ENCODE measurements at regions not wholly inside any gene's neighbourhood (a gene's known extent, or its start where the extent isn't known, plus 50 kb on each side); places are given as distances from the start of the nearest gene placed in this dataset.

DNA sequence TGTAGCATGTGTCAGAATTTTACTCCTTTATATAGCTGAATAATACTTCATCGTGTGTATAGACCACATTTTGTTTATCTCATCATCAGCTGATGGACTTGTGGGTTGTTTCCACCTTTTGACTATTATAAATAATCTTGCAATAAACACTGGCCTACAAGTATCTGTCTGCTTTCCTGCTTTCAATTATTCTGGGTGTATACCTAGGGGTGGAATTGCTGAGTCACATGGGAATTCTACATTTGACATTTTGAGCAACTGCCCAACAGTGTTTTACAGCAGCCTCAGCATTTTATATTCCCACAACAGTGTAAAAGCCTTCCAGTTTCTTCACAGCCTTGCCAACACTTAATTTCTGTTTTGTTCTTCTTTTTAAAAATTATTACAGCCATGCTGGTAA lies 200.3 kb upstream of the PRSS1 start:
- H3K27ac Mint-ChIP-seq: peak overlapping the region; percentile 39
- H3K36me3 Mint-ChIP-seq (ENCODE audit: low read depth): no peaks in the 10 kb centered on the region
- peaks cover 34% of the 10 kb centered on the region for H3K4me1 Mint-ChIP-seq (ENCODE audit: low read depth)

GRCh38 chr7:142546452-142546851 lies 202.8 kb upstream of the PRSS1 start:
- H3K4me1 Mint-ChIP-seq (ENCODE audit: low read depth): peaks cover 37% of the 10 kb centered on the region
- no peak overlapping the region for H3K27ac Mint-ChIP-seq
- no peaks in the 10 kb centered on the region for H3K9me3 Mint-ChIP-seq
- H3K27me3 Mint-ChIP-seq (ENCODE audit: insufficient read depth): no peaks in the 10 kb centered on the region; the same call in 1 of the 2 replicates
- H3K36me3 Mint-ChIP-seq (ENCODE audit: low read depth): no peaks in the 10 kb centered on the region
- DNase-seq: no peak
- TF ChIP-seq, protein P1, sequence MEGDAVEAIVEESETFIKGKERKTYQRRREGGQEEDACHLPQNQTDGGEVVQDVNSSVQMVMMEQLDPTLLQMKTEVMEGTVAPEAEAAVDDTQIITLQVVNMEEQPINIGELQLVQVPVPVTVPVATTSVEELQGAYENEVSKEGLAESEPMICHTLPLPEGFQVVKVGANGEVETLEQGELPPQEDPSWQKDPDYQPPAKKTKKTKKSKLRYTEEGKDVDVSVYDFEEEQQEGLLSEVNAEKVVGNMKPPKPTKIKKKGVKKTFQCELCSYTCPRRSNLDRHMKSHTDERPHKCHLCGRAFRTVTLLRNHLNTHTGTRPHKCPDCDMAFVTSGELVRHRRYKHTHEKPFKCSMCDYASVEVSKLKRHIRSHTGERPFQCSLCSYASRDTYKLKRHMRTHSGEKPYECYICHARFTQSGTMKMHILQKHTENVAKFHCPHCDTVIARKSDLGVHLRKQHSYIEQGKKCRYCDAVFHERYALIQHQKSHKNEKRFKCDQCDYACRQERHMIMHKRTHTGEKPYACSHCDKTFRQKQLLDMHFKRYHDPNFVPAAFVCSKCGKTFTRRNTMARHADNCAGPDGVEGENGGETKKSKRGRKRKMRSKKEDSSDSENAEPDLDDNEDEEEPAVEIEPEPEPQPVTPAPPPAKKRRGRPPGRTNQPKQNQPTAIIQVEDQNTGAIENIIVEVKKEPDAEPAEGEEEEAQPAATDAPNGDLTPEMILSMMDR (IDR thresholded peaks at IDR 0.05): no peak
- H3K4me3 Mint-ChIP-seq: no peak overlapping the region

More for the DNA sequence above, 200.3 kb upstream of the PRSS1 start:
- no peaks in the 10 kb centered on the region; the same call in 1 of the 2 replicates for H3K27me3 Mint-ChIP-seq (ENCODE audit: insufficient read depth)
- no peak overlapping the region for H3K4me3 Mint-ChIP-seq
- no peaks in the 10 kb centered on the region for H3K9me3 Mint-ChIP-seq
- DNase-seq: no peak
- TF ChIP-seq, protein P1 (IDR thresholded peaks at IDR 0.05): no peak

- Mint-ChIP-seq H3K36me3 (ENCODE audit: low read depth) (no peaks in the 10 kb centered on the region), H3K4me3 (no peak overlapping the region), H3K4me1 (ENCODE audit: low read depth) (peaks cover 52% of the 10 kb centered on the region), H3K9me3 (no peaks in the 10 kb centered on the region), H3K27me3 (ENCODE audit: insufficient read depth) (no peaks in the 10 kb centered on the region; the same call in 1 of the 2 replicates), H3K27ac (no peak overlapping the region)
- peak; percentile 36 for DNase-seq
- TF ChIP-seq, protein P1 (IDR thresholded peaks at IDR 0.05): no peak
Measured at GRCh38 chr7:142542942-142543341, 206.3 kb upstream of the PRSS1 start.

DNA sequence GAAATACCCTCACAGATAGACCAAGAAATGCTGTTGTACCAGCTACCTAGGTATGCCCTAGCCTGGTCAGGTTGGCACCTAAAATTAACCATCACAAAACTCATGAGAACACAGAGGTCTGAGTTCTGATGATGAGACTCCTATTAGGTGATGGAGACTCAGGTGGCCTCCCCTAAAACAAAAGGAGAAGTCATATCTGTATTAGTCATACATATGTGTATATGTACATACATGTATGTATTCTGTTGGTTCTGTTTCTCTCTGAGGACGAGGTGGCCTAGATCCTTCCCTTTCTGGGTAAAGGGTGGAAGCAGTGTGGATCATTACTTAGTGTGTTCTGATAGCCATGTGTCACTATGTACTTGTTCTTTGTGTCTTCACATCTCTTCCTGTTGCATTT lies 207.2 kb upstream of the PRSS1 start:
- Mint-ChIP-seq H3K27me3 (ENCODE audit: insufficient read depth) (no peaks in the 10 kb centered on the region; the same call in 1 of the 2 replicates), H3K4me3 (no peak overlapping the region), H3K27ac (no peak overlapping the region), H3K4me1 (ENCODE audit: low read depth) (peaks cover 61% of the 10 kb centered on the region), H3K9me3 (no peaks in the 10 kb centered on the region), H3K36me3 (ENCODE audit: low read depth) (no peaks in the 10 kb centered on the region)
- DNase-seq: no peak
- TF ChIP-seq, protein P1 (IDR thresholded peaks at IDR 0.05): no peak

- no peaks in the 10 kb centered on the region for H3K9me3 Mint-ChIP-seq
- H3K36me3 Mint-ChIP-seq (ENCODE audit: low read depth): no peaks in the 10 kb centered on the region
- TF ChIP-seq, protein P1 (IDR thresholded peaks at IDR 0.05): no peak
- H3K27ac Mint-ChIP-seq: peak overlapping the region; percentile 73
- H3K4me1 Mint-ChIP-seq (ENCODE audit: low read depth): peaks cover 72% of the 10 kb centered on the region
- H3K27me3 Mint-ChIP-seq (ENCODE audit: insufficient read depth): no peaks in the 10 kb centered on the region
- DNase-seq: no peak
- H3K4me3 Mint-ChIP-seq: peak overlapping the region; percentile 50
Measured at GRCh38 chr7:142540371-142540770, 208.9 kb upstream of the PRSS1 start.

- H3K4me3 Mint-ChIP-seq: peak overlapping the region; percentile 50
- peak; percentile 74 for DNase-seq
- peaks cover 77% of the 10 kb centered on the region for H3K4me1 Mint-ChIP-seq (ENCODE audit: low read depth)
- H3K36me3 Mint-ChIP-seq (ENCODE audit: low read depth): no peaks in the 10 kb centered on the region
- H3K27me3 Mint-ChIP-seq (ENCODE audit: insufficient read depth): no peaks in the 10 kb centered on the region
- no peaks in the 10 kb centered on the region for H3K9me3 Mint-ChIP-seq
- TF ChIP-seq, protein P1 (IDR thresholded peaks at IDR 0.05): no peak
- H3K27ac Mint-ChIP-seq: peak overlapping the region; percentile 73
Measured at GRCh38 chr7:142539901-142540300, 209.4 kb upstream of the PRSS1 start.
